GM12872 (cell line): ENCODE measurements at regions not wholly inside any gene's neighbourhood (a gene's known extent, or its start where the extent isn't known, plus 50 kb on each side); places are given as distances from the start of the nearest gene placed in this dataset.

ENCODE experiments used
- TF ChIP-seq, protein P1 (sequence below): IDR thresholded peaks from 3 replicates; pipeline ENCODE4 v1.5.1; 2011; ENCODE audit warnings: low read depth, mild to moderate bottlenecking, low read length, moderate library complexity; ENCODE audit not compliant: insufficient read depth

DNA sequence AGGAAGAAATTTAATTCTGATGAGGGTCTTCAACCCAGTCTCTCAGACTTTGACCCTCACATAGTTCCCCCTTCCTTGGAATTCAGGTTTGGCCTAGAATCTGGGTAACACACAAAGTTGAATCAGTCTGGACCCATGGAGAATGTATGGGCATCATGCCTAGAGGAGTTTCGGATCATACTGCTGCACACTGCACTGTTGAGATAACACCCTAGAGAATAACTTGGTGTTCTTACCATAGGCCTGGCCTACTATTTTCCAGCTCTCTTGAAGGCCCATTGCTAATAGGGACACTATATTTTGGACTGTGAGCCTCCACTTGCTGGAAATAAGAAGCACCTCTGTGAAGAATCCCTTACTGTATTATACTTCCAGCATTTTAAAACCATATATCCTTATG, 413.5 kb downstream of the PLK2 start:
- TF ChIP-seq, protein P1, sequence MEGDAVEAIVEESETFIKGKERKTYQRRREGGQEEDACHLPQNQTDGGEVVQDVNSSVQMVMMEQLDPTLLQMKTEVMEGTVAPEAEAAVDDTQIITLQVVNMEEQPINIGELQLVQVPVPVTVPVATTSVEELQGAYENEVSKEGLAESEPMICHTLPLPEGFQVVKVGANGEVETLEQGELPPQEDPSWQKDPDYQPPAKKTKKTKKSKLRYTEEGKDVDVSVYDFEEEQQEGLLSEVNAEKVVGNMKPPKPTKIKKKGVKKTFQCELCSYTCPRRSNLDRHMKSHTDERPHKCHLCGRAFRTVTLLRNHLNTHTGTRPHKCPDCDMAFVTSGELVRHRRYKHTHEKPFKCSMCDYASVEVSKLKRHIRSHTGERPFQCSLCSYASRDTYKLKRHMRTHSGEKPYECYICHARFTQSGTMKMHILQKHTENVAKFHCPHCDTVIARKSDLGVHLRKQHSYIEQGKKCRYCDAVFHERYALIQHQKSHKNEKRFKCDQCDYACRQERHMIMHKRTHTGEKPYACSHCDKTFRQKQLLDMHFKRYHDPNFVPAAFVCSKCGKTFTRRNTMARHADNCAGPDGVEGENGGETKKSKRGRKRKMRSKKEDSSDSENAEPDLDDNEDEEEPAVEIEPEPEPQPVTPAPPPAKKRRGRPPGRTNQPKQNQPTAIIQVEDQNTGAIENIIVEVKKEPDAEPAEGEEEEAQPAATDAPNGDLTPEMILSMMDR: no peak

DNA sequence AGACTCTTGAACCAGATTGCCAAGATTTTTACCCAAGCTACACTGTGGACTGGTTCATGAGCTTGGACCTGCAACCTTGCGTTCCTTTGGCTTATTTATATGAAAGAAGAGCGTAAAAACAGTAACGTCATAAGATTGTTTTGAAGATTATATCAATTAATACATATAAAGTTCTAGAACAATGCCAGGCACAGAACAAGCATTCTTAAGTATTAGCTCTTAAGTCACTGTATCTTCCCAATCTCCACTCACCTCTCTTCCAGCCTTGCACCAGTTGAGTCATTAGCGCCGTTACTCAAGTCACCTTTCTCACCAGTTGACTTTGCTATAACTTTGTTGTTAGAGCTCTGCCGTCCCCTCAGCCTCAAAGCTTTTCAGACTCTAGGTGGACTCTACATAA, 415.7 kb downstream of the PLK2 start:
- TF ChIP-seq, protein P1: no peak

DNA sequence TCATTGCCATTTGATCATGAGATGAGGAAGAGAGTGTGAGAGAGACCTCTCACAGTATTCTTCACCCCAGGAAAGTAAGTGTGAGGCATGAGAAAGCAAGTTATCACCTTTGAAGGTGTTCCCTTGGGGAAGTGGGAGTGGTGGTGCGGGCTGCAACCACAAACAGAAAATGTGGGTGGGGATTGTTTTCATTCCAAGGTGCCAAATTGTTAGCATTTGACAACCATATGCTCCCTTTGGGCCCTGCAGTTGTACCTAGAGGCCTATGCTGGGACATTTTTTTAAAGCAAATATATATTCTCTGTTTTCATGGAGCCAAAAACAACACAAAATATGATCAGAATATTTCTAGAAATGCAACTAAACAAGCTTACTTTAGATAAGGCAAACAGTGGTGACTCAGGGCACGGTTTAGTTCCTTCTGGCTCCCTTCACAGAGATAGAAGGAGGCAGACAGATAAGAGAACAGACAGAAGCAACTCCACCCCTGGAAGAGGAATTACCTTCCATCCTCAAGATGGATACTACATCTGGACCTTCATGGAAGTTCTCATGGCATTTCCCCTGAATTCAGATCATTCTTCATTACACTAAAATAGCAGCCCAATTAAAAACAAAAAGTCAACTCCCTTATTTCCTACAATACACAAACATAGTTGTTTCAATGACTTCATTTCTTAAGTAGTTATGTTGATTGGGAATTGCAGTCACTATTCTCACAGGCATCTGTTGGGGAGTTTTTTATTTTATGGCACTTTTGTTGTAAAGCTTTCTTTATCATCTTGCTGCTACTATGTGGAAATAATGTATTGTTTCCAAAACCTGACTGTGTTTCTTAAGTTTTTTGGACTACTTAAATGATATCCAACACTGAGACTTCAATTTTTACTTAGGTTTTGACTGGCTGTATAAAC, 416.6 kb downstream of the PLK2 start:
- TF ChIP-seq, protein P1: no peak

DNA sequence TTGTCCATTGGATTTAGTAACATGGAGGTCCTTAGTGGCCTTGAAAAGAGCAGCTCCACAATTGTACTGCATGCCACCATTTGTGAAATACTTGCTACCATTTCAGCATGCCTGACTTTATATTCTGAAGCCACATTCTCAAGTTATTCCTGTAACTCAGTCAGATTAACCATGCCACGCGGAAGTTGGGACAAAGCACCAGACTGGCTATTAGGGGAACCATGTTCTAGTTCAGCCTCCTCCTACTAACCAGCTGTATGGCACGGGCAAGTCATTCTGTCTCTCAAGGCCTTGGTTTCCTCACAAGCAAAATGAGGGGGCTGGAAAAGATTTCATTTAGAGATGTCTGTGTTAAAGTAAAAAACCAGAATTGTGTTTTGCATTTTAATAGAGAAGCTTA, 418.0 kb downstream of the PLK2 start:
- TF ChIP-seq, protein P1: no peak

DNA sequence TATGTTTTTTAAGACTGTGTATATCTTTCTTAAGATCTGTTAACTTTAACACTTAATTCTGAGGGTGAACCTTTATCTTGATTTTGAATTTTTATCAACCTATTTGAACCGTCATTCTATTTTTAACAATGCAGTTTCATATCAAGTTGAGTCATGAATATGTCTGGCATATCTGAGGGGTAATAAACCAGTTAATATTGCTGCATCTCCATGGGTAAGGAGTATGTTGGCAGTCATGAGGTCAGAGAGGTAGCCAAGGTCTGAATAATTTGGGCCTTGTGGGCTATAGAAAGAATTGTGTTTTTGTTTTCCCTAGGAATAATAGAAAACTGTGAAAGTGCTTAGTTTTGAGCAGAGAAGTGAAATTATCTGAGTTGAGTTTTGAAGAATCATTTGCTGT, 419.0 kb downstream of the PLK2 start:
- TF ChIP-seq, protein P1: no peak

DNA sequence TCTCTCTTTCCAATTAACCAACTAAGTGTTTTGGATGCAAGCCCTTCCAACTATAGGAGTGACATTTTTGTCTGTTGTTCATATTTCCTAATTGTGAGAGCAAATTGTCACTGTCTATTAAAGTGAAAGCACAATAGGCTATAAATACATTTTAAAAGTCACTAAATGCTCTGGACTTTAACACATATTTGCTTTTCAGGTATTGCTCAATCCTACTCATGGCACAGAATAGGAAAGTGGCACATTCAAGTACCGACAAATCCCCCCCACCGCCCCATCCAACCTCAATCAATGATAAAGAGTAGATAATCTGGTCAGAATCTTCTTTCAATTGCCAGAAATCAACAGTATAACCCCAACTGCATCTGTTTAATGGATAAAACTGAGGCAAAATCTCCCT, 419.8 kb downstream of the PLK2 start:
- TF ChIP-seq, protein P1: no peak

DNA sequence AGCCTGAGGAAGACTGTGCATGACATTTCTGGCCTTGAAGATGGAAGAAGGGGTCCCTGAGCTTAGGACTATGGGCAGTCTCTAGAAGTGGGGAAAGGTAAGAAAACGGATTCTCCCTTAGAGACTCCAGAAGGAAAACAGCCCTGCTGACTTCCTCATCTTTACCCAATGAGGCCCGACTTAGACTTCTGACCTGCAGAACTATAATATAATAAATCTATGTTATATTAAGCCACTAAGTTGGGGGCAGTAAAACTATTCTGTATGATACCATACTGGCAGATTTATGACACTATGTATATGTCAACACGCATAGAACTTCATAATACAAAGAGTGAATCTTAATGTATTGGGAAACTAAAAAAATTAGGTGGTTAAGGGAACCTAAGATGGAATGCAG, 422.0 kb downstream of the PLK2 start:
- TF ChIP-seq, protein P1: no peak
